DND-41 (cell line): ENCODE measurements at regions not wholly inside any gene's neighbourhood (a gene's known extent, or its start where the extent isn't known, plus 50 kb on each side); places are given as distances from the start of the nearest gene placed in this dataset.
"Not testable (repeated sequence)": the region's sequence is repeated elsewhere in the genome, so short reads cannot be mapped to it uniquely, and the experiment has no call there.

Source experiments
- ATAC-seq: fragments of 200-7000 bp; cut with Tn5 transposase; 3 replicates; pipeline ENCODE4 v1.9.1; 2021; ENCODE audit warnings: low read depth; ENCODE audit not compliant: insufficient read depth
- DNase-seq: peaks from one replicate; pipeline ENCODE4 v3.0.0-alpha.2; 2020
- H2AFZ ChIP-seq: 2 replicates; pipeline ENCODE4 v1.6.0; 2012; ENCODE audit warnings: low read depth, low read length
- H3K27ac ChIP-seq: 2 replicates; pipeline ENCODE4 v1.5.1; 2012; ENCODE audit warnings: low read length, inconsistent platforms
- H3K27me3 ChIP-seq: fragments of 200-600 bp; sonication (generic); 2 replicates; pipeline ENCODE4 v1.6.0; 2012; ENCODE audit warnings: low read length, mild to moderate bottlenecking, inconsistent platforms; ENCODE audit not compliant: insufficient read depth, poor library complexity
- H3K36me3 ChIP-seq: 2 replicates; pipeline ENCODE4 v1.5.1; 2012; ENCODE audit warnings: low read length, inconsistent platforms; ENCODE audit not compliant: insufficient read depth
- H3K4me1 ChIP-seq: 2 replicates; pipeline ENCODE4 v1.5.1; 2012; ENCODE audit warnings: mild to moderate bottlenecking, low read length; ENCODE audit not compliant: insufficient read depth
- H3K4me2 ChIP-seq: 2 replicates; pipeline ENCODE4 v1.6.0; 2012; ENCODE audit warnings: mild to moderate bottlenecking, moderate library complexity, low read length, inconsistent platforms; ENCODE audit not compliant: insufficient read depth
- H3K4me3 ChIP-seq, 2 experiments: fragments of 200-600 bp in 1 of 2; shearing (Covaris generic) in 1 of 2; 2 replicates each; pipeline ENCODE4 v1.5.1; 2012 to 2016; ENCODE audit warnings: inconsistent platforms in 2 of 2, low read length in 2 of 2, mild to moderate bottlenecking in 2 of 2, low read depth in 1 of 2, moderate library complexity in 1 of 2
- H3K79me2 ChIP-seq: 2 replicates; pipeline ENCODE4 v1.6.0; 2012; ENCODE audit warnings: low read length, inconsistent platforms; ENCODE audit not compliant: insufficient read depth
- H3K9ac ChIP-seq: 2 replicates; pipeline ENCODE4 v1.6.0; 2012; ENCODE audit warnings: low read depth, mild to moderate bottlenecking, inconsistent platforms, low read length, moderate library complexity
- H3K9me3 ChIP-seq: 2 replicates; pipeline ENCODE4 v1.5.1; 2012; ENCODE audit warnings: low read length, moderate library complexity, mild to moderate bottlenecking, inconsistent platforms; ENCODE audit not compliant: insufficient read depth, severe bottlenecking
- H4K20me1 ChIP-seq: 2 replicates; pipeline ENCODE4 v1.6.0; 2012; ENCODE audit warnings: low read length; ENCODE audit not compliant: insufficient read depth
- CTCF ChIP-seq: IDR thresholded peaks from 2 replicates; pipeline ENCODE4 v1.5.1; 2012; ENCODE audit warnings: borderline replicate concordance, low read length, moderate library complexity, mild to moderate bottlenecking; ENCODE audit not compliant: poor library complexity, severe bottlenecking; ENCODE audit errors: extremely low read depth
- EZH2 ChIP-seq: IDR thresholded peaks from 3 replicates; pipeline ENCODE4 v1.6.1; 2012; ENCODE audit warnings: borderline replicate concordance, low read depth, mild to moderate bottlenecking, moderate library complexity, low read length, inconsistent platforms; ENCODE audit not compliant: severe bottlenecking

- H3K27ac ChIP-seq = no peak overlapping the region
- no peaks in the 10 kb centered on the region for H3K27me3 ChIP-seq
- DNase-seq = no peak
- TF ChIP-seq EZH2 = no peak
- no peak for TF ChIP-seq CTCF
- no peak overlapping the region for H3K4me3 ChIP-seq
- H3K9me3 ChIP-seq = no peaks in the 10 kb centered on the region
- ATAC-seq = no peak
- no peaks in the 10 kb centered on the region for H4K20me1 ChIP-seq
- no peaks in the 10 kb centered on the region for H3K79me2 ChIP-seq
- H3K4me2 ChIP-seq = no peak overlapping the region
- no peak overlapping the region for H3K9ac ChIP-seq
- H2AFZ ChIP-seq = no peak overlapping the region
- no peaks in the 10 kb centered on the region for H3K36me3 ChIP-seq
- no peaks in the 10 kb centered on the region for H3K4me1 ChIP-seq
Measured at GRCh38 chr14:76293221-76293620, 82.7 kb upstream of the ESRRB start.

- H4K20me1 ChIP-seq = no peaks in the 10 kb centered on the region
- H3K27ac ChIP-seq = no peak overlapping the region
- no peaks in the 10 kb centered on the region for H3K36me3 ChIP-seq
- no peaks in the 10 kb centered on the region for H3K9me3 ChIP-seq
- no peaks in the 10 kb centered on the region for H3K79me2 ChIP-seq
- no peaks in the 10 kb centered on the region for H3K27me3 ChIP-seq
- DNase-seq (no peak), ATAC-seq (no peak)
- no peak overlapping the region for H2AFZ ChIP-seq
- no peak overlapping the region for H3K4me3 ChIP-seq
- no peak overlapping the region for H3K4me2 ChIP-seq
- TF ChIP-seq CTCF (no peak), EZH2 (no peak)
- H3K4me1 ChIP-seq = no peaks in the 10 kb centered on the region
- H3K9ac ChIP-seq = no peak overlapping the region
Measured at GRCh38 chr14:76293923-76294322, 82.0 kb upstream of the ESRRB start.

GRCh38 chr14:76294876-76295275, 81.1 kb upstream of the ESRRB start:
- Histone ChIP-seq H3K4me2 (no peak overlapping the region), H3K9me3 (no peaks in the 10 kb centered on the region), H3K27me3 (no peaks in the 10 kb centered on the region), H2AFZ (no peak overlapping the region), H3K36me3 (no peaks in the 10 kb centered on the region), H4K20me1 (no peaks in the 10 kb centered on the region), H3K4me1 (no peaks in the 10 kb centered on the region), H3K79me2 (no peaks in the 10 kb centered on the region), H3K27ac (no peak overlapping the region), H3K4me3 (no peak overlapping the region), H3K9ac (no peak overlapping the region)
- DNase-seq (no peak), ATAC-seq (no peak)
- TF ChIP-seq EZH2 = no peak

GRCh38 chr14:76298896-76299295, 77.0 kb upstream of the ESRRB start:
- DNase-seq (no peak), ATAC-seq (no peak)
- Histone ChIP-seq H3K9ac (no peak overlapping the region), H3K4me1 (no peaks in the 10 kb centered on the region), H3K79me2 (no peaks in the 10 kb centered on the region), H4K20me1 (no peaks in the 10 kb centered on the region), H3K4me2 (no peak overlapping the region), H2AFZ (no peak overlapping the region), H3K9me3 (no peaks in the 10 kb centered on the region), H3K27ac (no peak overlapping the region), H3K36me3 (no peaks in the 10 kb centered on the region), H3K27me3 (peaks cover 5% of the 10 kb centered on the region), H3K4me3 (no peak overlapping the region)
- no peak for TF ChIP-seq CTCF
- no peak for TF ChIP-seq EZH2

- not testable (repeated sequence) for H3K9ac ChIP-seq, H3K4me3 ChIP-seq, H3K27me3 ChIP-seq, H3K36me3 ChIP-seq, H3K4me1 ChIP-seq, H3K79me2 ChIP-seq, H3K4me2 ChIP-seq, H3K9me3 ChIP-seq, H4K20me1 ChIP-seq, H3K27ac ChIP-seq, H2AFZ ChIP-seq, DNase-seq, ATAC-seq
Measured at GRCh38 chr14:76303188-76303587, 72.7 kb upstream of the ESRRB start.
